ENCODE measurements at regions not wholly inside any gene's neighbourhood (a gene's known extent, or its start where the extent isn't known, plus 50 kb on each side); places are given as distances from the start of the nearest gene placed in this dataset.

GRCh38 chr14:27211741-27212140, 613.9 kb upstream of the NOVA1 start:
- FAIRE-seq (no peak), DNase-seq (no peak)
- Histone ChIP-seq H3K27ac (ENCODE audit: low read depth in 1 of 3, low read length in 2 of 3) (no peak overlapping the region), H3K9me3 (ENCODE audit: control insufficient read depth in 2 of 2, insufficient read depth in 1 of 2, low read depth in 1 of 2, low read length in 1 of 2) (no peaks in the 10 kb centered on the region), H3K27me3 (ENCODE audit: control insufficient read depth in 3 of 3, insufficient read depth in 3 of 3, low read length in 3 of 3) (no peaks in the 10 kb centered on the region), H3K4me3 (ENCODE audit: low read depth in 1 of 3, low read length in 3 of 3) (no peak overlapping the region), H3K4me1 (ENCODE audit: control insufficient read depth in 3 of 3, insufficient read depth in 2 of 3, low read depth in 1 of 3, low read length in 2 of 3) (no peaks in the 10 kb centered on the region), H3K36me3 (ENCODE audit: control insufficient read depth in 3 of 3, insufficient read depth in 2 of 3, low read depth in 1 of 3, low read length in 3 of 3) (no peaks in the 10 kb centered on the region)

- FAIRE-seq (no peak), DNase-seq (no peak)
- 77 to 92% (median 86%) methylated on average over 2 of the region's 2 CpGs for WGBS, 3 donors
- no peak overlapping the region for H3K4me3 ChIP-seq (ENCODE audit: low read depth in 1 of 3, low read length in 3 of 3)
- no peaks in the 10 kb centered on the region for H3K27me3 ChIP-seq (ENCODE audit: control insufficient read depth in 3 of 3, insufficient read depth in 3 of 3, low read length in 3 of 3)
- H3K27ac ChIP-seq (ENCODE audit: low read depth in 1 of 3, low read length in 2 of 3), result no peak overlapping the region
- no peaks in the 10 kb centered on the region for H3K4me1 ChIP-seq (ENCODE audit: control insufficient read depth in 3 of 3, insufficient read depth in 2 of 3, low read depth in 1 of 3, low read length in 2 of 3)
- H3K36me3 ChIP-seq (ENCODE audit: control insufficient read depth in 3 of 3, insufficient read depth in 2 of 3, low read depth in 1 of 3, low read length in 3 of 3), result no peaks in the 10 kb centered on the region
- H3K9me3 ChIP-seq (ENCODE audit: control insufficient read depth in 2 of 2, insufficient read depth in 1 of 2, low read depth in 1 of 2, low read length in 1 of 2), result peaks cover 0 to 17% of the 10 kb centered on the region in 2 donors
Measured at GRCh38 chr14:27222671-27223070, 624.8 kb upstream of the NOVA1 start.

GRCh38 chr14:27223906-27224305, 626.1 kb upstream of the NOVA1 start:
- no peak overlapping the region for H3K4me3 ChIP-seq (ENCODE audit: low read depth in 1 of 3, low read length in 3 of 3)
- FAIRE-seq, result no peak
- no peak for DNase-seq
- H3K27ac ChIP-seq (ENCODE audit: low read depth in 1 of 3, low read length in 2 of 3), result no peak overlapping the region
- H3K27me3 ChIP-seq (ENCODE audit: control insufficient read depth in 3 of 3, insufficient read depth in 3 of 3, low read length in 3 of 3), result no peaks in the 10 kb centered on the region
- no peaks in the 10 kb centered on the region for H3K36me3 ChIP-seq (ENCODE audit: control insufficient read depth in 3 of 3, insufficient read depth in 2 of 3, low read depth in 1 of 3, low read length in 3 of 3)
- H3K4me1 ChIP-seq (ENCODE audit: control insufficient read depth in 3 of 3, insufficient read depth in 2 of 3, low read depth in 1 of 3, low read length in 2 of 3), result no peaks in the 10 kb centered on the region
- peaks cover 0 to 17% of the 10 kb centered on the region in 2 donors for H3K9me3 ChIP-seq (ENCODE audit: control insufficient read depth in 2 of 2, insufficient read depth in 1 of 2, low read depth in 1 of 2, low read length in 1 of 2)

- H3K27ac ChIP-seq (ENCODE audit: low read depth in 1 of 3, low read length in 2 of 3), result no peak overlapping the region
- H3K4me1 ChIP-seq (ENCODE audit: control insufficient read depth in 3 of 3, insufficient read depth in 2 of 3, low read depth in 1 of 3, low read length in 2 of 3), result no peaks in the 10 kb centered on the region
- FAIRE-seq, result no peak
- no peak for DNase-seq
- no peaks in the 10 kb centered on the region for H3K9me3 ChIP-seq (ENCODE audit: control insufficient read depth in 2 of 2, insufficient read depth in 1 of 2, low read depth in 1 of 2, low read length in 1 of 2)
- no peaks in the 10 kb centered on the region for H3K27me3 ChIP-seq (ENCODE audit: control insufficient read depth in 3 of 3, insufficient read depth in 3 of 3, low read length in 3 of 3)
- no peaks in the 10 kb centered on the region for H3K36me3 ChIP-seq (ENCODE audit: control insufficient read depth in 3 of 3, insufficient read depth in 2 of 3, low read depth in 1 of 3, low read length in 3 of 3)
- H3K4me3 ChIP-seq (ENCODE audit: low read depth in 1 of 3, low read length in 3 of 3), result no peak overlapping the region
Measured at GRCh38 chr14:27228053-27228452, 630.2 kb upstream of the NOVA1 start.

GRCh38 chr14:27234331-27234730, 636.5 kb upstream of the NOVA1 start:
- no peak for FAIRE-seq
- no peaks in the 10 kb centered on the region for H3K4me1 ChIP-seq (ENCODE audit: control insufficient read depth in 3 of 3, insufficient read depth in 2 of 3, low read depth in 1 of 3, low read length in 2 of 3)
- no peak for DNase-seq
- no peak overlapping the region for H3K27ac ChIP-seq (ENCODE audit: low read depth in 1 of 3, low read length in 2 of 3)
- no peaks in the 10 kb centered on the region for H3K36me3 ChIP-seq (ENCODE audit: control insufficient read depth in 3 of 3, insufficient read depth in 2 of 3, low read depth in 1 of 3, low read length in 3 of 3)
- H3K4me3 ChIP-seq (ENCODE audit: low read depth in 1 of 3, low read length in 3 of 3), result no peak overlapping the region
- no peaks in the 10 kb centered on the region for H3K27me3 ChIP-seq (ENCODE audit: control insufficient read depth in 3 of 3, insufficient read depth in 3 of 3, low read length in 3 of 3)
- H3K9me3 ChIP-seq (ENCODE audit: control insufficient read depth in 2 of 2, insufficient read depth in 1 of 2, low read depth in 1 of 2, low read length in 1 of 2), result no peaks in the 10 kb centered on the region
- WGBS, 3 donors, result 58 to 78% (median 67%) methylated on average over 4 of the region's 4 CpGs

- Histone ChIP-seq H3K27me3 (ENCODE audit: control insufficient read depth in 3 of 3, insufficient read depth in 3 of 3, low read length in 3 of 3) (no peaks in the 10 kb centered on the region), H3K27ac (ENCODE audit: low read depth in 1 of 3, low read length in 2 of 3) (no peak overlapping the region), H3K4me3 (ENCODE audit: low read depth in 1 of 3, low read length in 3 of 3) (no peak overlapping the region), H3K9me3 (ENCODE audit: control insufficient read depth in 2 of 2, insufficient read depth in 1 of 2, low read depth in 1 of 2, low read length in 1 of 2) (no peaks in the 10 kb centered on the region), H3K4me1 (ENCODE audit: control insufficient read depth in 3 of 3, insufficient read depth in 2 of 3, low read depth in 1 of 3, low read length in 2 of 3) (no peaks in the 10 kb centered on the region), H3K36me3 (ENCODE audit: control insufficient read depth in 3 of 3, insufficient read depth in 2 of 3, low read depth in 1 of 3, low read length in 3 of 3) (no peaks in the 10 kb centered on the region)
- DNase-seq, result no peak
- no peak for FAIRE-seq
- 67 to 83% (median 71%) methylated on average over 2 of the region's 2 CpGs for WGBS, 3 donors
Measured at GRCh38 chr14:27236601-27237000, 638.8 kb upstream of the NOVA1 start.

GRCh38 chr14:27242874-27243273, 645.0 kb upstream of the NOVA1 start:
- 61 to 69% (median 69%) methylated on average over 3 of the region's 3 CpGs for WGBS, 3 donors
- Histone ChIP-seq H3K4me3 (ENCODE audit: low read depth in 1 of 3, low read length in 3 of 3) (no peak overlapping the region), H3K27ac (ENCODE audit: low read depth in 1 of 3, low read length in 2 of 3) (no peak overlapping the region), H3K9me3 (ENCODE audit: control insufficient read depth in 2 of 2, insufficient read depth in 1 of 2, low read depth in 1 of 2, low read length in 1 of 2) (no peaks in the 10 kb centered on the region), H3K4me1 (ENCODE audit: control insufficient read depth in 3 of 3, insufficient read depth in 2 of 3, low read depth in 1 of 3, low read length in 2 of 3) (no peaks in the 10 kb centered on the region), H3K27me3 (ENCODE audit: control insufficient read depth in 3 of 3, insufficient read depth in 3 of 3, low read length in 3 of 3) (no peaks in the 10 kb centered on the region), H3K36me3 (ENCODE audit: control insufficient read depth in 3 of 3, insufficient read depth in 2 of 3, low read depth in 1 of 3, low read length in 3 of 3) (no peaks in the 10 kb centered on the region)
- no peak for DNase-seq
- no peak for FAIRE-seq

- H3K27ac ChIP-seq (ENCODE audit: low read depth in 1 of 3, low read length in 2 of 3), result no peak overlapping the region
- no peaks in the 10 kb centered on the region for H3K27me3 ChIP-seq (ENCODE audit: control insufficient read depth in 3 of 3, insufficient read depth in 3 of 3, low read length in 3 of 3)
- H3K36me3 ChIP-seq (ENCODE audit: control insufficient read depth in 3 of 3, insufficient read depth in 2 of 3, low read depth in 1 of 3, low read length in 3 of 3), result no peaks in the 10 kb centered on the region
- no peak for FAIRE-seq
- H3K4me1 ChIP-seq (ENCODE audit: control insufficient read depth in 3 of 3, insufficient read depth in 2 of 3, low read depth in 1 of 3, low read length in 2 of 3), result no peaks in the 10 kb centered on the region
- no peaks in the 10 kb centered on the region for H3K9me3 ChIP-seq (ENCODE audit: control insufficient read depth in 2 of 2, insufficient read depth in 1 of 2, low read depth in 1 of 2, low read length in 1 of 2)
- WGBS, 3 donors, result 89 to 92% (median 92%) methylated on average over 2 of the region's 2 CpGs
- no peak for DNase-seq
- H3K4me3 ChIP-seq (ENCODE audit: low read depth in 1 of 3, low read length in 3 of 3), result no peak overlapping the region
Measured at GRCh38 chr14:27243365-27243764, 645.5 kb upstream of the NOVA1 start.

- Histone ChIP-seq H3K36me3 (ENCODE audit: control insufficient read depth in 3 of 3, insufficient read depth in 2 of 3, low read depth in 1 of 3, low read length in 3 of 3) (no peaks in the 10 kb centered on the region), H3K4me1 (ENCODE audit: control insufficient read depth in 3 of 3, insufficient read depth in 2 of 3, low read depth in 1 of 3, low read length in 2 of 3) (no peaks in the 10 kb centered on the region), H3K9me3 (ENCODE audit: control insufficient read depth in 2 of 2, insufficient read depth in 1 of 2, low read depth in 1 of 2, low read length in 1 of 2) (no peaks in the 10 kb centered on the region), H3K27ac (ENCODE audit: low read depth in 1 of 3, low read length in 2 of 3) (no peak overlapping the region), H3K27me3 (ENCODE audit: control insufficient read depth in 3 of 3, insufficient read depth in 3 of 3, low read length in 3 of 3) (no peaks in the 10 kb centered on the region), H3K4me3 (ENCODE audit: low read depth in 1 of 3, low read length in 3 of 3) (no peak overlapping the region)
- 75 to 83% (median 82%) methylated on average over 6 of the region's 6 CpGs for WGBS, 3 donors
- DNase-seq (no peak), FAIRE-seq (no peak)
Measured at GRCh38 chr14:27245947-27246346, 648.1 kb upstream of the NOVA1 start.
